K562 (cell line): ENCODE measurements at regions not wholly inside any gene's neighbourhood (a gene's known extent, or its start where the extent isn't known, plus 50 kb on each side); places are given as distances from the start of the nearest gene placed in this dataset.

Source experiments
- ATAC-seq: fragments of 200-7000 bp; cut with Tn5 transposase; 3 replicates; pipeline ENCODE4 v1.9.1; 2020; ENCODE audit warnings: moderate library complexity
- BruUV-seq: library from RNA; stranded (reverse); fragments of 400-500 nt; replicated peaks from 2 replicates; lab custom pipeline; 2021; lab: Mats Ljungman, UMichigan
- CTCF ChIA-PET: fragments of 300-600 bp; formaldehyde crosslinking; extraction: SDS; loops from one replicate; lab custom pipeline; 2021; ENCODE audit warnings: low intra/inter-chr PET ratio; lab: Yijun Ruan, JAX
- POLR2A ChIA-PET: fragments of 300-600, 350-650 bp; sonication (Branson Sonifier 250); formaldehyde crosslinking; extraction: SDS; loops from one replicate; lab custom pipeline; 2021; ENCODE audit warnings: antibody characterized with exemption, inconsistent platforms; lab: Yijun Ruan, JAX
- DNase-seq, 4 experiments: peaks; one replicate each; pipeline versions ENCODE4 v3.0.0 to v3.0.0-alpha.2; 2011 to 2018; ENCODE audit warnings: low spot score in 3 of 4, mixed read lengths in 3 of 4; ENCODE audit errors: extremely low read depth in 1 of 4
- FAIRE-seq: peaks from 2 replicates; lab custom pipeline; 2011; peaks lifted over from hg19 to GRCh38; lab: Jason Lieb, UNC
- H2AFZ ChIP-seq: 2 replicates; pipeline ENCODE4 v1.6.0; 2011; ENCODE audit warnings: low read depth, low read length, control low read depth, inconsistent platforms
- H3K27ac ChIP-seq: fragments of 200-600 bp; 3 replicates; pipeline ENCODE4 v1.8.0; 2011; ENCODE audit warnings: low read depth, mild to moderate bottlenecking, control low read depth, inconsistent platforms, low read length, moderate library complexity, mixed read lengths; ENCODE audit errors: extremely low read depth
- H3K27me3 ChIP-seq, 2 experiments: fragments of 300-600 bp in 1 of 2; 2 replicates in 1 of 2; 3 replicates in 1 of 2; pipeline versions ENCODE4 v1.6.0 to v1.8.0; 2011; ENCODE audit warnings: inconsistent platforms in 2 of 2, low read length in 2 of 2, mild to moderate bottlenecking in 1 of 2, mixed read lengths in 1 of 2, moderate library complexity in 1 of 2; ENCODE audit not compliant: control insufficient read depth in 2 of 2, insufficient read depth in 2 of 2
- H3K36me3 ChIP-seq: fragments of 300-600 bp; 3 replicates; pipeline ENCODE4 v1.8.0; 2011; ENCODE audit warnings: mild to moderate bottlenecking, low read length, inconsistent platforms; ENCODE audit not compliant: control insufficient read depth, insufficient read depth
- H3K4me1 ChIP-seq, 2 experiments: fragments of 200-600 bp in 1 of 2; replicated peaks in 1 of 2; 2 replicates in 1 of 2; 3 replicates in 1 of 2; pipeline versions ENCODE4 v1.5.1 to v1.8.0; 2011; ENCODE audit warnings: inconsistent platforms in 2 of 2, low read length in 2 of 2, mild to moderate bottlenecking in 1 of 2, mixed read lengths in 1 of 2, moderate library complexity in 1 of 2; ENCODE audit not compliant: control insufficient read depth in 2 of 2, insufficient read depth in 2 of 2
- H3K4me2 ChIP-seq: 2 replicates; pipeline ENCODE4 v1.6.1; 2011; ENCODE audit warnings: low read length, control low read depth, inconsistent platforms, mixed read lengths; ENCODE audit not compliant: insufficient read depth
- H3K4me3 ChIP-seq: fragments of 200-600 bp; sonication (generic), shearing (Covaris generic); 2 replicates; pipeline ENCODE4 v1.5.1; 2016; ENCODE audit warnings: control low read depth, inconsistent platforms
- H3K79me2 ChIP-seq: fragments of 200-600 bp; 3 replicates; pipeline ENCODE4 v1.8.0; 2011; ENCODE audit warnings: low read length, inconsistent platforms; ENCODE audit not compliant: control insufficient read depth, insufficient read depth
- H3K9ac ChIP-seq, 2 experiments: 2 replicates each; pipeline versions ENCODE4 v1.6.0 to v1.6.1; 2011; ENCODE audit warnings: low read depth in 2 of 2, low read length in 2 of 2, control low read depth in 1 of 2, inconsistent platforms in 1 of 2, mild to moderate bottlenecking in 1 of 2, mixed read lengths in 1 of 2; ENCODE audit not compliant: insufficient read depth in 1 of 2
- H3K9me1 ChIP-seq: one replicate; pipeline ENCODE4 v1.6.0; 2011; ENCODE audit warnings: inconsistent platforms, mild to moderate bottlenecking, low read length, moderate library complexity; ENCODE audit not compliant: control insufficient read depth, insufficient read depth
- H3K9me3 ChIP-seq: replicated peaks from 2 replicates; pipeline ENCODE4 v1.5.1; 2011; ENCODE audit warnings: low read depth, low read length, inconsistent platforms; ENCODE audit not compliant: control insufficient read depth, insufficient read depth
- H4K20me1 ChIP-seq: replicated peaks from 2 replicates; pipeline ENCODE4 v1.6.1; 2011; ENCODE audit warnings: low read length, inconsistent platforms, mixed read lengths; ENCODE audit not compliant: control insufficient read depth, insufficient read depth
- CBX1 ChIP-seq: sonication (generic); IDR thresholded peaks from 2 replicates; pipeline ENCODE4 v1.6.1; 2016; ENCODE audit warnings: antibody characterized with exemption, low read depth, mild to moderate bottlenecking
- E2F3 ChIP-seq: fragments of 250-450 bp; sonication (Bioruptor Pico); IDR thresholded peaks from 2 replicates; pipeline ENCODE4 v1.4.0; 2020; ENCODE audit warnings: mild to moderate bottlenecking
- MLLT1 ChIP-seq, 2 experiments: fragments of 450-650 bp; IDR thresholded peaks; 2 replicates each; pipeline ENCODE4 v1.6.1; 2016
- PCBP1 ChIP-seq: fragments of 200-400 bp; formaldehyde crosslinking; IDR thresholded peaks from 2 replicates; pipeline ENCODE4 v1.6.1; 2018; ENCODE audit warnings: mild to moderate bottlenecking, low read depth, low read length; ENCODE audit not compliant: poor library complexity, severe bottlenecking
- PYGO2 ChIP-seq: fragments of 450-650 bp; IDR thresholded peaks from 2 replicates; pipeline ENCODE4 v1.6.1; 2016; ENCODE audit warnings: mild to moderate bottlenecking, missing genetic modification characterization, moderate library complexity, missing compliant biosample characterization
- TCF15 ChIP-seq: fragments of 250-450 bp; sonication (Bioruptor Pico); IDR thresholded peaks from 2 replicates; pipeline ENCODE4 v1.8.0; 2022; ENCODE audit warnings: moderate library complexity, mild to moderate bottlenecking, inconsistent platforms
- ZNF146 ChIP-seq: IDR thresholded peaks from one replicate; pipeline ENCODE4 v1.6.1; 2018; ENCODE audit warnings: missing compliant biosample characterization; ENCODE audit not compliant: unreplicated experiment
- ZNF592 ChIP-seq: fragments of 450-650 bp; IDR thresholded peaks from 2 replicates; pipeline ENCODE4 v1.6.1; 2017; ENCODE audit warnings: antibody characterized with exemption, mild to moderate bottlenecking
- WGBS: fragments of 100-300 bp; shearing (Covaris generic); methylation state at CpG from one replicate; pipeline ENCODE4 v1.1.6; 2016; ENCODE audit warnings: low coverage, mixed read lengths; ENCODE audit not compliant: insufficient coverage; ENCODE audit errors: missing lambda C conversion rate; 5-methylcytosine and 5-hydroxymethylcytosine counted together
- in situ Hi-C: fragments of 300-500 bp; cut with MboI; formaldehyde crosslinking; loops from 4 replicates; pipeline ENCODE4 v1.15.0; 2018; ENCODE audit warnings: inconsistent platforms, mixed read lengths
- intact Hi-C: fragments of 100-400 bp; cut with micrococcal nuclease; formaldehyde crosslinking; loops from 2 replicates; pipeline ENCODE4 v1.14.2; 2022

GRCh38 chr22:42199025-42199424 is 68.4 kb upstream of the CYP2D6 start (continued):
- no peak for TF ChIP-seq MLLT1 (IDR thresholded peaks at IDR 0.05)

- Histone ChIP-seq H3K9me3 (no peaks in the 10 kb centered on the region), H2AFZ (no peak overlapping the region), H3K4me2 (no peak overlapping the region), H3K79me2 (peaks cover 68% of the 10 kb centered on the region), H3K9ac (no peak overlapping the region), H3K27ac (no peak overlapping the region), H3K4me1 (peaks cover 0 to 3% of the 10 kb centered on the region in 2 experiments; a peak in 3 of 5 replicates), H3K9me1 (no peaks in the 10 kb centered on the region), H3K36me3 (peaks cover 17% of the 10 kb centered on the region; the same call in 1 of the 3 replicates), H4K20me1 (peaks cover 12% of the 10 kb centered on the region; the same call in 1 of the 2 replicates), H3K4me3 (no peak overlapping the region)
- 95% methylated on average over 3 of the region's 3 CpGs for WGBS
- CTCF ChIA-PET: no interaction called here
- no peak for DNase-seq
- no peak for FAIRE-seq
- BruUV-seq: no TSS peak
- intact Hi-C loops: no loop called here
- ATAC-seq: no peak
- TF ChIP-seq TCF15 (CRISPR knock-in tag): no peak
- no peak for TF ChIP-seq ZNF592
- TF ChIP-seq E2F3: no peak
- no peak for TF ChIP-seq CBX1
- TF ChIP-seq PCBP1: no peak
- TF ChIP-seq ZNF146: no peak
- TF ChIP-seq PYGO2 (tag): no peak
- TF ChIP-seq, all 486 proteins: peak for 0
- H3K27me3 ChIP-seq: no peaks in the 10 kb centered on the region
- in situ Hi-C loops: no loop called here
- POLR2A ChIA-PET: no interaction called here
Measured at GRCh38 chr22:42198226-42198625, 67.6 kb upstream of the CYP2D6 start.
